K562 (cell line): ENCODE measurements at regions not wholly inside any gene's neighbourhood (a gene's known extent, or its start where the extent isn't known, plus 50 kb on each side); places are given as distances from the start of the nearest gene placed in this dataset.

Experiments used
- CBX5 ChIP-seq: IDR thresholded peaks from 2 replicates; pipeline ENCODE4 v1.6.1; 2014; ENCODE audit warnings: low read depth, borderline replicate concordance
- CHD1 ChIP-seq: fragments of 200-600 bp; sonication (generic); IDR thresholded peaks from one replicate; pipeline ENCODE4 v1.6.1; 2012; ENCODE audit warnings: mild to moderate bottlenecking, moderate library complexity, low read length, inconsistent platforms
- CREBBP ChIP-seq: IDR thresholded peaks from one replicate; pipeline ENCODE4 v1.6.1; 2012; ENCODE audit warnings: low read depth, mild to moderate bottlenecking, control low read depth, inconsistent platforms, low read length
- HDAC3 ChIP-seq: fragments of 450-650 bp; IDR thresholded peaks from 2 replicates; pipeline ENCODE4 v1.6.1; 2018; ENCODE audit warnings: borderline replicate concordance, mild to moderate bottlenecking, moderate library complexity; ENCODE audit not compliant: partially characterized antibody
- JUN ChIP-seq, 2 experiments: sonication (generic) in 1 of 2; formaldehyde crosslinking in 1 of 2; IDR thresholded peaks; 2 replicates each; pipeline versions ENCODE4 v1.6.1 to v1.8.0; 2012 to 2022; ENCODE audit warnings: borderline replicate concordance in 2 of 2, mild to moderate bottlenecking in 2 of 2, improper control_type of control experiment in 1 of 2, low read depth in 1 of 2, low read length in 1 of 2, missing genetic modification reagents in 1 of 2
- JUND ChIP-seq, 2 experiments: IDR thresholded peaks; 2 replicates in 1 of 2; 3 replicates in 1 of 2; pipeline ENCODE4 v1.6.1; 2011; ENCODE audit warnings: borderline replicate concordance in 2 of 2, low read depth in 2 of 2, low read length in 2 of 2, improper control_type of control experiment in 1 of 2, missing biosample characterization in 1 of 2, missing genetic modification characterization in 1 of 2, missing genetic modification reagents in 1 of 2
- KAT7 ChIP-seq: sonication (generic); formaldehyde crosslinking; IDR thresholded peaks from 2 replicates; pipeline ENCODE4 v1.8.0; 2022; ENCODE audit warnings: missing genetic modification reagents, mild to moderate bottlenecking, borderline replicate concordance
- MAFF ChIP-seq: IDR thresholded peaks from 2 replicates; pipeline ENCODE4 v1.6.1; 2012; ENCODE audit warnings: low read length, improper control_type of control experiment
- NCOA4 ChIP-seq: fragments of 450-650 bp; IDR thresholded peaks from 2 replicates; pipeline ENCODE4 v1.6.1; 2018; ENCODE audit warnings: mild to moderate bottlenecking; ENCODE audit not compliant: partially characterized antibody
- NFE2 ChIP-seq: IDR thresholded peaks from 2 replicates; pipeline ENCODE4 v1.6.1; 2014; ENCODE audit warnings: antibody characterized with exemption, low read depth
- RBM39 ChIP-seq: fragments of 200-400 bp; formaldehyde crosslinking; optimal IDR thresholded peaks from 2 replicates; pipeline ENCODE3; 2018; ENCODE audit warnings: low read depth, low read length
- SAP30 ChIP-seq: fragments of 200-600 bp; sonication (generic); IDR thresholded peaks from 2 replicates; pipeline ENCODE4 v1.6.1; 2012; ENCODE audit warnings: borderline replicate concordance, low read depth, mild to moderate bottlenecking, moderate library complexity, low read length, control low read depth, inconsistent platforms; ENCODE audit not compliant: insufficient read depth, poor library complexity, severe bottlenecking
- SREBF2 ChIP-seq: sonication (generic); formaldehyde crosslinking; IDR thresholded peaks from 2 replicates; pipeline ENCODE4 v1.4.0; 2020; ENCODE audit warnings: mild to moderate bottlenecking, missing genetic modification reagents
- STAT6 ChIP-seq: sonication (generic); formaldehyde crosslinking; IDR thresholded peaks from 2 replicates; pipeline ENCODE4 v1.8.1; 2023; ENCODE audit warnings: mild to moderate bottlenecking, missing genetic modification reagents
- ZFP1 ChIP-seq: fragments of 450-650 bp; formaldehyde crosslinking; IDR thresholded peaks from 2 replicates; pipeline ENCODE4 v1.4.0; 2020; ENCODE audit warnings: mild to moderate bottlenecking, mixed read lengths
- ZMIZ1 ChIP-seq, 2 experiments: fragments of 150-350 bp in 1 of 2; IDR thresholded peaks; 2 replicates each; pipeline ENCODE4 v1.6.1; 2012 to 2016; ENCODE audit warnings: low read depth in 2 of 2, low read length in 2 of 2, mild to moderate bottlenecking in 1 of 2, moderate library complexity in 1 of 2
- ZNF444 ChIP-seq: fragments of 250-450 bp; sonication (Bioruptor Pico); IDR thresholded peaks from 2 replicates; pipeline ENCODE4 v1.4.0; 2020; ENCODE audit warnings: mild to moderate bottlenecking, moderate library complexity
- ZNF511 ChIP-seq: sonication (generic); formaldehyde crosslinking; IDR thresholded peaks from 2 replicates; pipeline ENCODE4 v1.8.0; 2022; ENCODE audit warnings: mild to moderate bottlenecking, missing genetic modification reagents
- ZNF778 ChIP-seq: fragments of 450-650 bp; formaldehyde crosslinking; IDR thresholded peaks from 2 replicates; pipeline ENCODE4 v1.4.0; 2020; ENCODE audit warnings: mild to moderate bottlenecking, moderate library complexity
- TF ChIP-seq, protein P1 (sequence below): fragments of 450-650 bp; IDR thresholded peaks from 2 replicates; pipeline ENCODE4 v1.6.1; 2017; ENCODE audit warnings: mild to moderate bottlenecking, moderate library complexity

DNA sequence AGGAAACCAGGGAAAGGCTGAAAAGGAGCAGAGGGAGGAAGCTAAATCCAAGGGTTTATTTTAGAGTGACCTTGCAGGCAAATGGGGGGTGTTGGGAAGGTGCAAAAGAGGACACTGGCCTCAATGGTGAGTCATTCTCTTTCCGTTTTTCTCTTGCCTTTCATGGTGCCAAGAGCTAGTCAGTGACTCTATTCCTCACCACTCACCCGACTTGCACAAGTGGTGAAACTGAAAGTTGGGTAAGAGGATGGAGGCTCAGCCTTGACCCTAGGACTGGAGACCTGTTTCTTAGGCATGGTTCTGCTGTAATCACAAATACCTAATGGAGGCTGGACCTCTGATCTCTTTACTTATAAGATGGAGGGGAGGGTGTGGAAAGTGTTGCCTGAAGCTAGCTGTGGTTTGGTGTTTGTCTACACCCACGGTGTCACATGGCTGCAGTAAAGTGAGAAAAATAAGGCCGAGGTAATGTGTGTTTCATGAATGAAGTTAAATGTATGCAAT lies 67.3 kb upstream of the CREB3L1 start (continued):
- TF ChIP-seq STAT6 (CRISPR knock-in tag), result no peak
- TF ChIP-seq CBX5, result no peak
- no peak for TF ChIP-seq ZNF778 (CRISPR knock-in tag)
- peak; percentile 82 for TF ChIP-seq JUN (IDR thresholded peaks at IDR 0.05; ENCODE audit: borderline replicate concordance, low read depth, low read length)
- TF ChIP-seq JUN (CRISPR knock-in tag; IDR thresholded peaks at IDR 0.05; ENCODE audit: borderline replicate concordance), result no peak
- no peak for TF ChIP-seq ZNF444 (CRISPR knock-in tag)
- TF ChIP-seq ZMIZ1 (IDR thresholded peaks at IDR 0.05; ENCODE audit: low read depth in 2 of 2, low read length in 2 of 2), result no peak
- no peak for TF ChIP-seq CREBBP
- no peak for TF ChIP-seq SREBF2 (CRISPR knock-in tag)
- no peak for TF ChIP-seq KAT7 (CRISPR knock-in tag)
- TF ChIP-seq CHD1, result no peak
- TF ChIP-seq HDAC3, result no peak
- no peak for TF ChIP-seq SAP30
- TF ChIP-seq NFE2, result peak; percentile 29; the same call in 1 of the 2 replicates
- TF ChIP-seq NCOA4, result no peak
- TF ChIP-seq ZNF511, result no peak
- TF ChIP-seq, protein P1, sequence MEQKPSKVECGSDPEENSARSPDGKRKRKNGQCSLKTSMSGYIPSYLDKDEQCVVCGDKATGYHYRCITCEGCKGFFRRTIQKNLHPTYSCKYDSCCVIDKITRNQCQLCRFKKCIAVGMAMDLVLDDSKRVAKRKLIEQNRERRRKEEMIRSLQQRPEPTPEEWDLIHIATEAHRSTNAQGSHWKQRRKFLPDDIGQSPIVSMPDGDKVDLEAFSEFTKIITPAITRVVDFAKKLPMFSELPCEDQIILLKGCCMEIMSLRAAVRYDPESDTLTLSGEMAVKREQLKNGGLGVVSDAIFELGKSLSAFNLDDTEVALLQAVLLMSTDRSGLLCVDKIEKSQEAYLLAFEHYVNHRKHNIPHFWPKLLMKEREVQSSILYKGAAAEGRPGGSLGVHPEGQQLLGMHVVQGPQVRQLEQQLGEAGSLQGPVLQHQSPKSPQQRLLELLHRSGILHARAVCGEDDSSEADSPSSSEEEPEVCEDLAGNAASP, result peak; percentile 63
- no peak for TF ChIP-seq ZFP1
- no peak for TF ChIP-seq MAFF
- peak; percentile 83 for TF ChIP-seq JUND (IDR thresholded peaks at IDR 0.05; ENCODE audit: borderline replicate concordance, low read depth, low read length)
- TF ChIP-seq JUND (tag; IDR thresholded peaks at IDR 0.05; ENCODE audit: borderline replicate concordance, low read depth, low read length), result peak; percentile 91
- no peak for TF ChIP-seq RBM39
